Kidney (tissue), 13 donors: ENCODE measurements at regions not wholly inside any gene's neighbourhood (a gene's known extent, or its start where the extent isn't known, plus 50 kb on each side); places are given as distances from the start of the nearest gene placed in this dataset.
A peak's percentile ranks its signal among the peaks of the same experiment; 100 is the strongest.

Experiments
- DNase-seq, 5 donors: peaks; one replicate each; pipeline ENCODE4 v3.0.0-alpha.2; 2013 to 2020
- FAIRE-seq: peaks from 2 replicates; lab custom pipeline; 2012; peaks lifted over from hg19 to GRCh38; lab: Jason Lieb, UNC
- H3K27ac ChIP-seq, 2 donors: one replicate each; pipeline ENCODE4 v1.7.0; 2013; ENCODE audit warnings: low read depth in 2 of 2, low read length in 2 of 2, inconsistent platforms in 1 of 2
- H3K27me3 ChIP-seq: one replicate; pipeline ENCODE4 v1.7.1; 2013; ENCODE audit warnings: low read length, inconsistent platforms; ENCODE audit not compliant: control insufficient read depth, insufficient read depth
- H3K36me3 ChIP-seq, 3 donors: one replicate each; pipeline versions ENCODE4 v1.7.0 to v1.7.1; 2013; ENCODE audit warnings: low read length in 3 of 3, control low read depth in 1 of 3, inconsistent platforms in 1 of 3; ENCODE audit not compliant: insufficient read depth in 3 of 3, control insufficient read depth in 2 of 3
- H3K4me1 ChIP-seq, 3 donors: one replicate each; pipeline versions ENCODE4 v1.7.0 to v1.7.1; 2013; ENCODE audit warnings: low read length in 3 of 3, inconsistent platforms in 1 of 3, low read depth in 1 of 3; ENCODE audit not compliant: control insufficient read depth in 2 of 3, insufficient read depth in 2 of 3
- H3K4me3 ChIP-seq, 3 donors: one replicate each; pipeline versions ENCODE4 v1.7.0 to v1.8.1; 2013; ENCODE audit warnings: low read length in 3 of 3, control low read depth in 1 of 3, inconsistent platforms in 1 of 3
- H3K9ac ChIP-seq, 3 donors: one replicate each; pipeline versions ENCODE4 v1.7.0 to v1.7.1; 2013; ENCODE audit warnings: low read length in 3 of 3, control low read depth in 1 of 3, inconsistent platforms in 1 of 3
- H3K9me3 ChIP-seq, 3 donors: one replicate each; pipeline versions ENCODE4 v1.7.0 to v1.7.1; 2013; ENCODE audit warnings: low read length in 3 of 3, control low read depth in 1 of 3, inconsistent platforms in 1 of 3; ENCODE audit not compliant: control insufficient read depth in 2 of 3, insufficient read depth in 1 of 3
- CTCF ChIP-seq: IDR thresholded peaks from 3 replicates; pipeline ENCODE4 v1.5.1; 2012; ENCODE audit warnings: mild to moderate bottlenecking, moderate library complexity, borderline replicate concordance; ENCODE audit not compliant: insufficient read depth; ENCODE audit errors: extremely low read depth
- intact Hi-C: fragments of 100-400 bp; cut with DNase I; formaldehyde crosslinking; loops from one replicate; pipeline ENCODE4 v1.11.1; 2022
- donor health status: control.
- donor health status: control.
- donor health status: control.
- donor health status: control.
- donor health status: control.
- donor health status: DM: yes; HTN: yes; CAD: no.
- donor health status: Normal renal cell carcinoma (clear cell type).

DNA sequence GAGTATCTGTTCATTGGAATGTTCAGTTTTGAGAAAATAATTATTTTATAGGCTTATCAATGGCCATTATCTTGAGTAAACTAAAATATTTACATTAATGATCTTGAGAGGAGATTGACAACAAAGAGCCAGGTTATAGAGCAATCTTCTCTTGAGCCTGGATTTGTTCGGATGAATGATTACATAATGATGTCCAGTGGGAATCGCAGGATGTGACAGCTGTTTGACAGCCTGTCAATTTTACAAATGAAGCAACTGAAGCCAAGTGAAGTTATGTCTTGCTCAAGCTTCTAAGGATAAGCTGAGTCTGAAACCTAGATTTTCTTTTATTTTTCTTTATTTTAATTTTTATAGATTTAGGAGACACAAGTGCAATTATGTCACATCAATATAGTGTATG is 52.1 kb upstream of the BACH1 start:
- Histone ChIP-seq H3K36me3 (no peaks in the 10 kb centered on the region), H3K9ac (no peak overlapping the region), H3K4me3 (no peak overlapping the region), H3K27me3 (no peaks in the 10 kb centered on the region), H3K9me3 (peaks cover 0 to 2% (median 0%) of the 10 kb centered on the region in 3 donors), H3K27ac (no peak overlapping the region), H3K4me1 (no peaks in the 10 kb centered on the region)
- DNase-seq (no peak), FAIRE-seq (no peak)
- intact Hi-C loops: no loop called here
- no peak for TF ChIP-seq CTCF

DNA sequence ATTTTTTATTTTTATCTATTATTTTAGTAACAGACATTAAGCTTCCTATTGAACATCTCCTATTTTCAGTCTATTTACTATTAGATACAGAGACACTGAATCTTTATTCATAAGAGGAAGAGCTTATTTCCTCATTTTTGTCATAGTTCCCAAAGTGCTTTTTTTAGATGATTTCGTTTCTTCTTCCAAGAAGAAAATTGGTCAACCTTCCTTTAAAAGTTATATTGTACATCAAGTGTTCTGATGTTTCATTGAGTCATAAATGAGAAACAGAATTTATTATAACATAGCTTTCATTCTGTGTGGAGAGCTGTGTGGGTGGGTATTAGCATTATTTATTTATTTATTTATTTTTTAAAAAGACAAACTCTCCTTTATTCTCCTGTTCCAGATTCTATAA is 50.6 kb upstream of the BACH1 start:
- TF ChIP-seq CTCF: no peak
- intact Hi-C loops: no loop called here

More for the DNA sequence above, 50.6 kb upstream of the BACH1 start:
- no peaks in the 10 kb centered on the region for H3K27me3 ChIP-seq
- no peak overlapping the region for H3K4me3 ChIP-seq
- peak; percentile 78 for FAIRE-seq
- no peak overlapping the region for H3K9ac ChIP-seq
- H3K36me3 ChIP-seq: no peaks in the 10 kb centered on the region
- peaks cover 0 to 2% (median 0%) of the 10 kb centered on the region in 3 donors for H3K9me3 ChIP-seq
- H3K4me1 ChIP-seq: no peaks in the 10 kb centered on the region
- H3K27ac ChIP-seq: no peak overlapping the region
- no peak for DNase-seq
